H1 (cell line): ENCODE measurements at regions not wholly inside any gene's neighbourhood (a gene's known extent, or its start where the extent isn't known, plus 50 kb on each side); places are given as distances from the start of the nearest gene placed in this dataset.

Source experiments
- CTCF ChIA-PET: fragments of 300-600 bp; sonication (Branson Sonifier 250); formaldehyde crosslinking; loops from one replicate; lab custom pipeline; 2021; ENCODE audit not compliant: partially characterized antibody; lab: Charles Lee
- POLR2A ChIA-PET: fragments of 300-600 bp; sonication (Branson Sonifier 250); formaldehyde crosslinking; loops from one replicate; lab custom pipeline; 2021; ENCODE audit warnings: inconsistent platforms; ENCODE audit not compliant: partially characterized antibody; lab: Charles Lee
- DNase-seq, 2 experiments: peaks; one replicate each; pipeline versions ENCODE4 v3.0.0 to v3.0.0-alpha.2; 2010 to 2022; ENCODE audit warnings: low spot score in 2 of 2, low read depth in 1 of 2, mixed read lengths in 1 of 2
- FAIRE-seq: peaks from 2 replicates; lab custom pipeline; 2011; peaks lifted over from hg19 to GRCh38; lab: Jason Lieb, UNC
- H2AFZ ChIP-seq: 2 replicates; pipeline ENCODE4 v1.8.1; 2012; ENCODE audit warnings: low read length, inconsistent platforms
- H2AK5ac ChIP-seq: 2 replicates; pipeline ENCODE4 v1.6.1; 2013; ENCODE audit warnings: low read depth, low read length
- H2BK120ac ChIP-seq: replicated peaks from 2 replicates; pipeline ENCODE3; 2013; ENCODE audit warnings: low read depth, low read length, inconsistent platforms
- H2BK12ac ChIP-seq: 2 replicates; pipeline ENCODE4 v1.6.1; 2013; ENCODE audit warnings: low read depth, low read length
- H2BK15ac ChIP-seq: 2 replicates; pipeline ENCODE4 v1.6.1; 2013; ENCODE audit warnings: low read length
- H2BK20ac ChIP-seq: 2 replicates; pipeline ENCODE4 v1.6.1; 2013; ENCODE audit warnings: low read length
- H2BK5ac ChIP-seq: 2 replicates; pipeline ENCODE4 v1.6.1; 2013; ENCODE audit warnings: low read depth, low read length
- H3K14ac ChIP-seq: 2 replicates; pipeline ENCODE4 v1.6.1; 2013; ENCODE audit warnings: inconsistent platforms; ENCODE audit not compliant: insufficient read length
- H3K18ac ChIP-seq: 2 replicates; pipeline ENCODE4 v1.6.1; 2013; ENCODE audit warnings: low read length; ENCODE audit errors: extremely low read depth
- H3K23ac ChIP-seq: 2 replicates; pipeline ENCODE4 v1.6.1; 2013; ENCODE audit warnings: inconsistent platforms; ENCODE audit not compliant: insufficient read length
- H3K23me2 ChIP-seq: 2 replicates; pipeline ENCODE4 v1.6.1; 2013; ENCODE audit warnings: low read depth, low read length
- H3K27ac ChIP-seq: 2 replicates; pipeline ENCODE4 v1.6.1; 2011; ENCODE audit warnings: low read depth, low read length, inconsistent platforms
- H3K27me3 ChIP-seq, 4 experiments: replicated peaks in 1 of 4; 1 replicate in 1 of 4; 2 replicates in 3 of 4; pipeline versions ENCODE4 v1.6.1 to v1.8.1; 2011 to 2013; ENCODE audit warnings: low read length in 3 of 4, mild to moderate bottlenecking in 3 of 4, inconsistent platforms in 2 of 4, mixed read lengths in 2 of 4, moderate library complexity in 1 of 4; ENCODE audit not compliant: control insufficient read depth in 3 of 4, insufficient read depth in 3 of 4; ENCODE audit errors: extremely low read depth in 1 of 4
- H3K36me3 ChIP-seq, 4 experiments: 2 replicates each; pipeline versions ENCODE4 v1.6.1 to v1.8.1; 2011 to 2013; ENCODE audit warnings: mild to moderate bottlenecking in 4 of 4, low read length in 3 of 4, moderate library complexity in 2 of 4, control low read depth in 1 of 4, inconsistent platforms in 1 of 4; ENCODE audit not compliant: insufficient read depth in 4 of 4, control insufficient read depth in 2 of 4
- H3K4ac ChIP-seq: replicated peaks from 2 replicates; pipeline ENCODE3; 2013; ENCODE audit warnings: low read length, low read depth, mixed read lengths, inconsistent platforms; ENCODE audit not compliant: insufficient read length
- H3K4me1 ChIP-seq, 4 experiments: replicated peaks in 1 of 4; 1 replicate in 1 of 4; 2 replicates in 3 of 4; pipeline versions ENCODE4 v1.6.1 to v1.8.1; 2011 to 2013; ENCODE audit warnings: low read length in 3 of 4, inconsistent platforms in 2 of 4, mixed read lengths in 1 of 4; ENCODE audit not compliant: insufficient read depth in 4 of 4, control insufficient read depth in 3 of 4
- H3K4me2 ChIP-seq, 2 experiments: 2 replicates each; pipeline versions ENCODE4 v1.6.1 to v1.8.1; 2011 to 2013; ENCODE audit warnings: low read depth in 2 of 2, low read length in 2 of 2, control low read depth in 1 of 2, inconsistent platforms in 1 of 2, mild to moderate bottlenecking in 1 of 2; ENCODE audit not compliant: insufficient read depth in 1 of 2
- H3K4me3 ChIP-seq, 4 experiments: fragments of 200-600, 300-600 bp in 1 of 4; sonication (generic), shearing (Covaris generic), sonication (Bioruptor Twin) in 1 of 4; 2 replicates each; pipeline versions ENCODE4 v1.5.1 to v1.8.1; 2011 to 2016; ENCODE audit warnings: low read length in 4 of 4, low read depth in 3 of 4, control low read depth in 2 of 4, inconsistent platforms in 2 of 4, mild to moderate bottlenecking in 2 of 4, mixed read lengths in 1 of 4, moderate library complexity in 1 of 4; ENCODE audit not compliant: insufficient read depth in 2 of 4; ENCODE audit errors: extremely low read depth in 1 of 4
- H3K56ac ChIP-seq: replicated peaks from 2 replicates; pipeline ENCODE3; 2013; ENCODE audit warnings: low read depth, mild to moderate bottlenecking, mixed read lengths, low read length, inconsistent platforms; ENCODE audit not compliant: insufficient read length
- H3K79me1 ChIP-seq: 2 replicates; pipeline ENCODE4 v1.6.1; 2013; ENCODE audit warnings: low read depth, low read length, control low read depth
- H3K79me2 ChIP-seq, 2 experiments: 2 replicates each; pipeline versions ENCODE4 v1.6.1 to v1.8.1; 2012 to 2013; ENCODE audit warnings: low read length in 2 of 2, mild to moderate bottlenecking in 2 of 2, inconsistent platforms in 1 of 2; ENCODE audit not compliant: insufficient read depth in 2 of 2, control insufficient read depth in 1 of 2
- H3K9ac ChIP-seq, 4 experiments: replicated peaks in 1 of 4; 1 replicate in 1 of 4; 2 replicates in 3 of 4; pipeline versions ENCODE4 v1.6.1 to v1.8.1; 2011 to 2013; ENCODE audit warnings: low read depth in 3 of 4, low read length in 3 of 4, control low read depth in 2 of 4, mild to moderate bottlenecking in 2 of 4, moderate library complexity in 2 of 4, inconsistent platforms in 1 of 4; ENCODE audit errors: extremely low read depth in 1 of 4
- H3K9me3 ChIP-seq, 2 experiments: 2 replicates each; pipeline versions ENCODE4 v1.6.1 to v1.8.1; 2012 to 2013; ENCODE audit warnings: mild to moderate bottlenecking in 2 of 2, moderate library complexity in 2 of 2, control low read depth in 1 of 2, inconsistent platforms in 1 of 2, low read depth in 1 of 2, low read length in 1 of 2, mixed read lengths in 1 of 2; ENCODE audit not compliant: insufficient read depth in 2 of 2
- H4K20me1 ChIP-seq, 2 experiments: replicated peaks in 1 of 2; 2 replicates each; pipeline versions ENCODE3 to v1.8.1; 2011 to 2013; ENCODE audit warnings: inconsistent platforms in 2 of 2, low read length in 2 of 2, mild to moderate bottlenecking in 1 of 2; ENCODE audit not compliant: insufficient read depth in 2 of 2, control insufficient read depth in 1 of 2
- H4K5ac ChIP-seq: 2 replicates; pipeline ENCODE4 v1.6.1; 2013; ENCODE audit warnings: low read length, low read depth, mixed read lengths, inconsistent platforms; ENCODE audit not compliant: insufficient read length
- H4K8ac ChIP-seq: 2 replicates; pipeline ENCODE4 v1.8.0; 2013; ENCODE audit warnings: mild to moderate bottlenecking, moderate library complexity, low read length, inconsistent platforms; ENCODE audit not compliant: insufficient read depth; ENCODE audit errors: extremely low read depth
- H4K91ac ChIP-seq: replicated peaks from 2 replicates; pipeline ENCODE3; 2013; ENCODE audit warnings: low read length, mixed read lengths, inconsistent platforms; ENCODE audit not compliant: insufficient read length
- ATF2 ChIP-seq: IDR thresholded peaks from 2 replicates; pipeline ENCODE4 v1.6.1; 2012; ENCODE audit warnings: low read length, inconsistent platforms
- CEBPB ChIP-seq: IDR thresholded peaks from 2 replicates; pipeline ENCODE4 v1.6.1; 2012; ENCODE audit warnings: low read depth, low read length
- HDAC2 ChIP-seq, 2 experiments: fragments of 300-600 bp in 1 of 2; sonication (generic) in 1 of 2; IDR thresholded peaks; 2 replicates each; pipeline ENCODE4 v1.6.1; 2011 to 2012; ENCODE audit warnings: low read depth in 2 of 2, low read length in 2 of 2, mild to moderate bottlenecking in 2 of 2, moderate library complexity in 2 of 2, borderline replicate concordance in 1 of 2, inconsistent platforms in 1 of 2
- KDM5A ChIP-seq: fragments of 200-600 bp; IDR thresholded peaks from 2 replicates; pipeline ENCODE4 v1.7.1; 2012; ENCODE audit warnings: mild to moderate bottlenecking, low read length, inconsistent platforms, mixed read lengths
- MAFK ChIP-seq: IDR thresholded peaks from 2 replicates; pipeline ENCODE4 v1.6.1; 2012; ENCODE audit warnings: low read depth, mild to moderate bottlenecking, improper control_type of control experiment, low read length
- SIN3A ChIP-seq, 2 experiments: IDR thresholded peaks in 1 of 2; conservative IDR thresholded peaks in 1 of 2; 2 replicates each; pipeline ENCODE4 v1.6.1; 2011 to 2012; ENCODE audit warnings: low read length in 2 of 2, improper control_type of control experiment in 1 of 2, low read depth in 1 of 2, mild to moderate bottlenecking in 1 of 2
- TAF1 ChIP-seq: IDR thresholded peaks from 2 replicates; pipeline ENCODE4 v1.6.1; 2011; ENCODE audit warnings: mild to moderate bottlenecking, low read depth, low read length
- WGBS, 2 experiments: shearing (Covaris generic) in 1 of 2; methylation state at CpG; one replicate each; pipeline versions ENCODE4 v1.1.6 to v1.1.7; 2013 to 2015; ENCODE audit warnings: low lambda C conversion rate in 2 of 2, mixed read lengths in 2 of 2, inconsistent platforms in 1 of 2, low coverage in 1 of 2, missing lambda C conversion rate in 1 of 2; ENCODE audit not compliant: insufficient replicate concordance in 2 of 2, insufficient coverage in 1 of 2, insufficient read length in 1 of 2; ENCODE audit errors: extremely low coverage in 1 of 2, missing lambda C conversion rate in 1 of 2; 5-methylcytosine and 5-hydroxymethylcytosine counted together

- no peak for TF ChIP-seq TAF1
- TF ChIP-seq HDAC2 (IDR thresholded peaks at IDR 0.05; ENCODE audit: borderline replicate concordance in 1 of 2, low read depth in 2 of 2, low read length in 2 of 2) = no peak
- TF ChIP-seq SIN3A (conservative IDR thresholded peaks at IDR 0.05 in 1 of 2, IDR thresholded peaks at IDR 0.05 in 1 of 2; ENCODE audit: low read depth in 1 of 2, low read length in 2 of 2) = no peak
- no peak for TF ChIP-seq MAFK
- TF ChIP-seq CEBPB = no peak
- no peak for TF ChIP-seq ATF2
- TF ChIP-seq KDM5A = no peak
- Histone ChIP-seq H2BK15ac (no peak overlapping the region), H3K9ac (no peak overlapping the region), H3K27ac (no peak overlapping the region), H3K18ac (no peak overlapping the region), H4K91ac (no peak overlapping the region), H3K23ac (no peak overlapping the region), H3K79me2 (no peaks in the 10 kb centered on the region), H4K20me1 (no peaks in the 10 kb centered on the region), H3K27me3 (no peaks in the 10 kb centered on the region), H3K14ac (no peak overlapping the region), H3K56ac (no peak overlapping the region), H2BK5ac (no peak overlapping the region), H3K4me2 (no peak overlapping the region), H2AK5ac (no peak overlapping the region), H3K4me1 (no peaks in the 10 kb centered on the region; a peak in 2 of 7 replicates), H2BK120ac (no peak overlapping the region), H4K5ac (no peak overlapping the region), H3K9me3 (no peaks in the 10 kb centered on the region), H3K4me3 (no peak overlapping the region), H3K4ac (no peak overlapping the region), H4K8ac (no peak overlapping the region; the same call in 1 of the 2 replicates), H3K36me3 (no peaks in the 10 kb centered on the region), H3K23me2 (no peaks in the 10 kb centered on the region), H2AFZ (no peak overlapping the region), H2BK20ac (no peak overlapping the region), H2BK12ac (no peak overlapping the region), H3K79me1 (no peaks in the 10 kb centered on the region)
- ChIA-PET CTCF (interaction anchor here (0.6 to 1.2 kb wide), 2 partner anchors 89 to 294 kb away, joined by 3 read pairs; no protein-coding TSS in a partner anchor), POLR2A (no interaction called here)
- 67% methylated on average over 2 of the region's 5 CpGs; no CpG with 5 or more reads in 1 of the 2 experiments for WGBS, 2 experiments
- FAIRE-seq (no peak), DNase-seq (no peak)
These were observed 341.2 kb downstream of the GLRX3 start for GRCh38 chr10:130477360-130477759.
